ENCODE measurements at regions not wholly inside any gene's neighbourhood (a gene's known extent, or its start where the extent isn't known, plus 50 kb on each side); places are given as distances from the start of the nearest gene placed in this dataset.
"Not testable (repeated sequence)": the region's sequence is repeated elsewhere in the genome, so short reads cannot be mapped to it uniquely, and the experiment has no call there.

- DNase-seq = peak; percentile 73
These were observed 1120.6 kb downstream of the SORCS1 start for GRCh38 chr10:106043863-106044262.

- no peak for DNase-seq
These were observed 1126.3 kb downstream of the SORCS1 start for GRCh38 chr10:106038246-106038645.

- no peak for DNase-seq
These were observed 1131.4 kb downstream of the SORCS1 start for GRCh38 chr10:106033065-106033464.

GRCh38 chr10:106032450-106033002, 1132.0 kb downstream of the SORCS1 start:
- no peak for DNase-seq

- DNase-seq = no peak
These were observed 1137.3 kb downstream of the SORCS1 start for GRCh38 chr10:106027240-106027639.

GRCh38 chr10:106025208-106025811, 1139.2 kb downstream of the SORCS1 start:
- DNase-seq = no peak

- DNase-seq = no peak
These were observed 1141.2 kb downstream of the SORCS1 start for GRCh38 chr10:106023329-106023728.

- DNase-seq = not testable (repeated sequence)
These were observed 1144.9 kb downstream of the SORCS1 start for GRCh38 chr10:106019559-106019958.

GRCh38 chr10:106015369-106016199, 1148.9 kb downstream of the SORCS1 start:
- not testable (repeated sequence) for DNase-seq

GRCh38 chr10:106011250-106011649, 1153.3 kb downstream of the SORCS1 start:
- DNase-seq = no peak

GRCh38 chr10:106000721-106001120, 1163.8 kb downstream of the SORCS1 start:
- DNase-seq = no peak

- DNase-seq = no peak
These were observed 1170.9 kb downstream of the SORCS1 start for GRCh38 chr10:105993609-105994008.

GRCh38 chr10:105992928-105993327, 1171.6 kb downstream of the SORCS1 start:
- no peak for DNase-seq

- DNase-seq = no peak
These were observed 1174.0 kb downstream of the SORCS1 start for GRCh38 chr10:105990529-105990928.

GRCh38 chr10:105989995-105990394, 1174.5 kb downstream of the SORCS1 start:
- DNase-seq = no peak

- DNase-seq = no peak
These were observed 1175.7 kb downstream of the SORCS1 start for GRCh38 chr10:105988848-105989247.

GRCh38 chr10:105986912-105987635, 1177.4 kb downstream of the SORCS1 start:
- no peak for DNase-seq

GRCh38 chr10:105986486-105986885, 1178.0 kb downstream of the SORCS1 start:
- no peak for DNase-seq

GRCh38 chr10:105982735-105983134, 1181.8 kb downstream of the SORCS1 start:
- no peak for DNase-seq

- DNase-seq = no peak
These were observed 1182.8 kb downstream of the SORCS1 start for GRCh38 chr10:105981679-105982078.

- DNase-seq = peak; percentile 51
These were observed 1189.6 kb downstream of the SORCS1 start for GRCh38 chr10:105974803-105975456.

GRCh38 chr10:105973902-105974301, 1190.6 kb downstream of the SORCS1 start:
- DNase-seq = no peak

GRCh38 chr10:105973360-105973759, 1191.1 kb downstream of the SORCS1 start:
- peak; percentile 17 for DNase-seq

All from fibroblast of skin of abdomen (primary cell).